LNCAP (cell line): ENCODE measurements at regions not wholly inside any gene's neighbourhood (a gene's known extent, or its start where the extent isn't known, plus 50 kb on each side); places are given as distances from the start of the nearest gene placed in this dataset.

Experiments
- TF ChIP-seq, protein P1 (sequence below): fragments of 450-650 bp; IDR thresholded peaks from 2 replicates; pipeline ENCODE4 v1.5.1; 2017; ENCODE audit warnings: mild to moderate bottlenecking

DNA sequence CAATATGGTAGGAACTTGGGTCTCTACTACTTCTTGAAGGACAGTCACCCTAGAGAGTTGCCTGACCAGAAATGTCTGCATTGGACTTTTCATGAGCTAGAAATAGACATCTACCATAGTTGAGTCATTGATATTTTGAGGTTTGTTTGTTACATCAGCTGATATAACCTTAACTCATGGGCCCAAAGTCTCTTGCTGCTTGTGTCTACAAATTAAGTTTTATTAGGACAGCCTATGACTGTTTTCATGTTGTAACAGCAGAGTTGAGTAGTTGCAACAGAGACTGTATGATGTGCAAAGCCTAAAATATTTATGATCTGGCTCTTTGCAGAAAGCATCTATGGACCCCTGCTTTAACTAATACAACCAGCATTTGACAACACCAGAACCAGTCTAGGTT is 155.3 kb downstream of the MIAT start:
- TF ChIP-seq, protein P1, sequence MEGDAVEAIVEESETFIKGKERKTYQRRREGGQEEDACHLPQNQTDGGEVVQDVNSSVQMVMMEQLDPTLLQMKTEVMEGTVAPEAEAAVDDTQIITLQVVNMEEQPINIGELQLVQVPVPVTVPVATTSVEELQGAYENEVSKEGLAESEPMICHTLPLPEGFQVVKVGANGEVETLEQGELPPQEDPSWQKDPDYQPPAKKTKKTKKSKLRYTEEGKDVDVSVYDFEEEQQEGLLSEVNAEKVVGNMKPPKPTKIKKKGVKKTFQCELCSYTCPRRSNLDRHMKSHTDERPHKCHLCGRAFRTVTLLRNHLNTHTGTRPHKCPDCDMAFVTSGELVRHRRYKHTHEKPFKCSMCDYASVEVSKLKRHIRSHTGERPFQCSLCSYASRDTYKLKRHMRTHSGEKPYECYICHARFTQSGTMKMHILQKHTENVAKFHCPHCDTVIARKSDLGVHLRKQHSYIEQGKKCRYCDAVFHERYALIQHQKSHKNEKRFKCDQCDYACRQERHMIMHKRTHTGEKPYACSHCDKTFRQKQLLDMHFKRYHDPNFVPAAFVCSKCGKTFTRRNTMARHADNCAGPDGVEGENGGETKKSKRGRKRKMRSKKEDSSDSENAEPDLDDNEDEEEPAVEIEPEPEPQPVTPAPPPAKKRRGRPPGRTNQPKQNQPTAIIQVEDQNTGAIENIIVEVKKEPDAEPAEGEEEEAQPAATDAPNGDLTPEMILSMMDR, result no peak

DNA sequence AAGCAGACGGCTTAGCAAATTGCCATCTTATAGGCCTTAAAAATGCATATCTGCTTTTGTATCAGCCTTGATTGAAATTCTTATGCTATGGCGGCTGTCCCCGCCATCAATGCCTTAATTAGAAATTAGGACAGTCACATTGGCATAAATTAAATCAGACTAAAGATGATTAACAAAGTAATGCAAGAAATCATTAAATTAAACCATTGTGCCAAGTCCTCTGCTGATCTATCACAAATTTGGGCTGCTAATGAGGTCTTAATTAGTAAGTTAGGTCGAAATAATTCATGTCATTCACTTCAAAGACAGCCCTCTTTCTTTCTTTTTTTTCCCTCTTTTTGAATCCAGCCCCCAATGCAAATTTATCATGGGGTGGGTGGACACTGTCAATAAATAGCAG is 159.3 kb downstream of the MIAT start:
- TF ChIP-seq, protein P1, result no peak

DNA sequence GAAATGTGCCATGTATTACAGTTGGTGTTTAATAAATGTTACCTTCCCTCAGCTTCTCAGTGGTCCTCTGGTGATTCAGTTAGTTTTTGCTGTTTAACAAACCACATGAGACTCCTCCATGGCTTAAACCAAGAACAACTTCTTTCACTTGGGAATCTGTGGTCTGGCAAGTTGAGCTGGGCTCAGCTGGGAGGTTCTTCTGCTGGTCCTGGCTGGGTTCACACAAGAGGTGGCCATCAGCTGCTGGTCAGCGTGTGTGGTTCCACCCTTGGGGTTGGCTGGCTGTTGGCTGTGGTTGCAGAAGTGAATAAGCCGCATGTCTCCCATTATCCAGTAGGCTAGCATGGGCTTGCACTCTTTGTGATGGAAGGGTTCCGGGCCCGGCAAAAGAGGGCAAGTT is 160.5 kb downstream of the MIAT start:
- TF ChIP-seq, protein P1, result no peak

DNA sequence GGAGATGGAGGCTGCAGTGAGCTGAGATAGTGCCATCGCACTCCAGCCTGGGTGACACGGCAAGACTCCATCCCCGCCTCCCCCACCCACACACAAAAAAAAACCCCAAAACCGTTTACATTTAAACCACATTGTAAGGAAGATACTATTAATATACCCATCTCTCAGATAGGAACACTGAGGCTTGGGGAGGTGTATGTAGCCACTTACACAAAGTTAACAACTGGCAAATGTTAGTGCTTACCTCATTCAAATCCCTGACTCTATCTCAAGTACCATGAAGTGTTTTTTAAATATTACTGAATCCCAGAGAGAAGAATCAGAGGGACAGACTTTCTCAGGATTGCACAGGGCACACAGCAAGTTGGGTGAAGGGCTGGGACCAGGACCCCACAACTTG is 164.5 kb downstream of the MIAT start:
- TF ChIP-seq, protein P1, result no peak

DNA sequence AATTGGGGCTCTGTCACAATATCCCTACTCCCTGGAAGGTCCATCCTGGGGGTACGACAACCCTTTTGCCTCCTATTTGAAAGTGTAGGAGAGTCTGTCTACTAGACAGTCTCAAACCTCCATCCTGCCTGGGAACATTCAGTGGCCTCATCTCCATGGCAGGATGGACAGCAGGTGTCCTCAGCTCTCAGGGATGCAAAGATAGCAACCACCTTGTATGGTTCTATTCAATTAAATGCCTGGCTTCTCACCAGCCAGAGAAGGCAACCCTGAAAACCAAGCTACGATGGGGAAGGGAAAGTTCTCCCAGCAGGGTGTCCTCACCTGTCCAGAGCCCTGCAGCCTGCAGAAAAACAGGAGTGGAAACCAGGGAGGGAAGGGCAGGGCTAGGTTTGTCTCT is 164.9 kb downstream of the MIAT start:
- TF ChIP-seq, protein P1, result no peak

DNA sequence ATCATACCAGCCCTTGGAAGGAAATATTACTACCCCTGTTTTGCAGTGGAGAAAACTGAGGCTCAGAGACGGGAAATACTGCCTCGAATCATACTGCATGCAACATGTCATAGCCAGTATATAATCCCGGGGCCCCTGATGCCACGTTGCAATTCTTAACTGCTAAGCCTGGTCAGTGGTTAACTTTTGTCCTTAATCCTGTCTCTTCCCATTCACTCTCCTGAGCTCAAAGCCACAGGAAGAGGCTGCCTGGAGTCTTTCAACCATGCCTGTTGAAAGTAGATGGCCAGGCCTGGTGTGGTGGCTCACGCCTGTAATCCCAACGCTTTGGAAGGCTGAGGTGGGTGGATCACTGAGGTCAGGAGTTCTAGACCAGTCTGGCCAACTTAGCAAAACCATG is 166.6 kb downstream of the MIAT start:
- TF ChIP-seq, protein P1, result no peak

DNA sequence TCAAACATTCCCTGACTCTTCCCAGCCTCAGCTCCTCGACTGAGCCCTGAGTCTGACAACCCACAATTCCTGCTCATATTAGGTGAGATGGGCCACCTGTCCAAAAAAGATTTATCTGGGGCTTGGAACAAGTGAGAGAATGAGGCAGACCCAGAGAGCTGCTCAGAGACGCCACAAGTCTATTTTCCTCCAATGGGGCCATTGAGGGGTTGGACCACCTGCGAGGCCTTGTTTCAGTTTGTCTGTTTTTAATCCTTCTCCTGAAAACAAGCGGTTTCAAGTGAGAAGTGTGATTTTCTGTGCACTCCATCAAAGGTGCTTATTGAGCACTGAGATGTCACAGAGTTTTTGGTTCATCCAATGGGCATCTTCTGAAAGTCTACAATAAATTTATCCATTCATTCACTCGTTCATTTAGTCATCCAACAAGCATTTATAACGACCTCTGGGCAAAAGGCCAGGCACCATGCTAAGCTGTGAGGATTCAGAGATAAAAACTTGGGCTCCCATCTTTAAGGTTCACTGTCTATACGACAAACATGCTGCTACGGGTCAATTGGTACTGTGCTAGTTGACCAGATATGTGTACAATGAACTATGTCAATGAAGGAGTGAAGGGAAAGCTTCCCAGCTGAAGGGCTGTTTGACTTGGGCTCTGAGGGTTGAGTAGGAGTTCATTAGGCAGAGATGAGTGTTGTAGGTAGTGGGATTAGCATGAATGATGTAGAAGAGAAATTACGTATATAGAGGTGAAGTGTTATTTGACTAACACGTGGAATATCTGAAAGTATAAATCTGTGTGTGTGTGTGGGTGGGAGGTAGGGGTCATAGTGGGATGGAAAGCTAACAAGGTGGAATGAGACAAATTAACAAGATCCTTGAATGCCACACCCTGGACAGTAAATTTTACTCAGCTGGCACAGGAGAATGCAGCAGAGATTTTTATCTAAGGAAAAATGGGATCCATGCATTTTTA is 168.9 kb downstream of the MIAT start:
- TF ChIP-seq, protein P1, result no peak
